ENCODE measurements at regions not wholly inside any gene's neighbourhood (a gene's known extent, or its start where the extent isn't known, plus 50 kb on each side); places are given as distances from the start of the nearest gene placed in this dataset.
A peak's percentile ranks its signal among the peaks of the same experiment; 100 is the strongest.
"Not testable (repeated sequence)": the region's sequence is repeated elsewhere in the genome, so short reads cannot be mapped to it uniquely, and the experiment has no call there.

DNA sequence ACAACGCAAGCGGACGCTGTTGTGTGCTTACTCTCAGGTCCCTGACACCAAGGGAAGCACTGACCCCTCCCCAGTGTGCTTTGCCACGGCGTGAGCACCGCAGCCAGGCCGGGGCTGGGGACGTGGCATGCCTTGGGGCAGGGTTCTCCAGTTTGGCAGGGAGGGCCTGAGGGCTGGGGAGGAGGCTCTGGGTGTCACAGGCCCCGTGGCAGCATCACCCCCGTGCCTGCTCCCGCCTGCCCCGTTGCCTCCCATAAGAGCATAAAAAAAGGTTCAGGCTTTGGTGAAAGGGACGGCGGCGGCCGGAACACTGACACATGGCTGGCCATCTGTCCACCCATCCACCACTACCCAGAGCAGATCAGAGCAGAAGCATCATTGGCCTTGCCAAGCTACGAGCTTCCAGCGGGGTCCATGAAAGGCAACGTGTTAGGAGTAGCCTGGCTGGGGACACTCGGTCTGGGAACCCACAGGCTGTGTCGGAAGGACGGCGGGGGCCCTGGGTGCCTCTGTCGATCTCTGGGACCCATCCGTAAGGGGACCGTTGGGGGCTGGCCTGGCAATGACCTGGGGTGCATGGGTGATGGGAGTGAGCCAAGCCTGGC lies 183.0 kb downstream of the IGLL1 start:
- no peak for DNase-seq (ENCODE audit: low read depth in 2 of 2, low spot score in 1 of 2)

GRCh38 chr22:23396362-23397007 lies 183.6 kb downstream of the IGLL1 start:
- no peak for DNase-seq (ENCODE audit: low read depth in 2 of 2, low spot score in 1 of 2)

DNA sequence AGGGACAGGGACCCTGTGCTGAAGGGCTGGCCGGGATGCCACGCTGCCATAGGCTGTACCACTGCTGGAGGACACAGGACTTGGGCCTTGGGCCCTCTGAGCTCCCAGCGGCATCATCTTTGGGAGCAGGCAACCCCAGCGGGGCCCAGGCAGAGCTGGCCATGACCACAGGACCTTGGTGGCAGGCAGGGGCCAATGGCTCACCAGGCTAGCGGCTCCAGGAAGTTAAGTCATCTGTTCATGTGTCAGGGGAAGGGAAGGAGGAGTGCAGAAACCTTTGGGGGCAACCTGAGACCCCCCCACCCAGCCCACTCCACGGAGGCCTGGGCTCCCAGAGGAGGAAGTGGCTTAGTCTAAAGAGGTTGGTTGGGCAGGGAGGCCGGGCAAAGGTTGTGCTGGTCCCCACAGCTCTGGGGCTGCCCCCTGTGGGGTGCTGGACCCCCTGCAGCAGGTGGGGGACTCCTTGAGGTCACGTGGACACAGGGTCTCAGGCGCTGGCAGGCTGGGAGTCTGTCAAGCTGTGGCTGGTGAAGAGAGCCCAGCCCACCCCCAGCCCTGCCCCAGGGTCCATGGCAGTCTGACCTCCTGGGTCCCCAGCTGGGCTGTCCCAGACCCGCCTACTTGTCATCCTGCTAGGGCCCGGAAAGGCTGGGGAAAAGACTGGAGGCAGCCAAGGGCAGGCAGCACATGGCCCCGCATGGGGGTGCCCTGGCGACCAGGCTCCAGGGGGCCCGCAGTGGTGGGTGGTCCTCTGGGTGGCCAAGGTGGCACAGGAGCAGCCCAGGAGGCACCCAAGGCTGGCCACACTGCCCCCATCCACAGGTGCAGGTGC lies 184.3 kb downstream of the IGLL1 start:
- no peak for DNase-seq (ENCODE audit: low read depth in 2 of 2, low spot score in 1 of 2)

DNA sequence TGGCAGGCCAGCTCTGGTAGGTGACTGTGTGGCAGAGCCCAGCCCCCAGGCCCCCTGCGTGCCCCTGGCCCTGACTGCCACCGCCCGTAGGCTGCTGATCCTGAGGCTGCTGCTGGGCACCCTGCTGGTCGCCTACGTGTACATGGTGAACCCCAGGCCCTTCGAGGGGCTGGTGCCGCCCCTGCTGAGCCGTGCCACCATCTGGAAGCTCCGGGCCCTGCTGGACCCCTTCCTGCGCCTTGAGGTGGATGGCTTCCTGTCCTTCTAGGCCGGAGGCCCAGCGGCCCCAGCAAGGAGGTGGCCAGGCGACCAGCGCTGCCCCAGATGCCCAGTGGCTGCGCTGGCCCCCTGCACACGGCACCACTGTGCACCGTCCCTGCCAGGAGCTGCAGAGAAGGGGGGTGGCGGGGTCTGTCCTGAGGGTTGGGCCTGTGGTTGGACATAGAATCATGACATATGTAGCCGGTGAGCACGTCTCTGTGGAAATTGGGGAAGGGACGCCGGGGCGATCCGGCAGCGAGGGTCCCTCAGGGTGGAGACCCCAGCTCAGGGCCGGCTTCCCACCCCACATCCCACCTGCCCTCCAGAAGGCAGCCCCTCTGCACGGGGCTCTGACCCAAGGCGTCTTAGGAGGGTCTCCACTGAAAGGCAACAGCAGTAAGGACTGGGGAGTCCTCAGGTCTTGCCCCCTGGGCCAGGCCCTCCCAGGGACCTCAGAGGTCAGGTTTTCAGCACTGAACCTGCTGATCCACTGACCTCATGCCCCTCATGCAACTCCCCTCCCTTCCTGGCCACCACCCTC lies 185.4 kb downstream of the IGLL1 start:
- DNase-seq (ENCODE audit: low read depth in 2 of 2, low spot score in 1 of 2): no peak

- no peak for DNase-seq (ENCODE audit: low read depth in 2 of 2, low spot score in 1 of 2)
These were observed 186.3 kb downstream of the IGLL1 start for GRCh38 chr22:23393721-23394320.

DNA sequence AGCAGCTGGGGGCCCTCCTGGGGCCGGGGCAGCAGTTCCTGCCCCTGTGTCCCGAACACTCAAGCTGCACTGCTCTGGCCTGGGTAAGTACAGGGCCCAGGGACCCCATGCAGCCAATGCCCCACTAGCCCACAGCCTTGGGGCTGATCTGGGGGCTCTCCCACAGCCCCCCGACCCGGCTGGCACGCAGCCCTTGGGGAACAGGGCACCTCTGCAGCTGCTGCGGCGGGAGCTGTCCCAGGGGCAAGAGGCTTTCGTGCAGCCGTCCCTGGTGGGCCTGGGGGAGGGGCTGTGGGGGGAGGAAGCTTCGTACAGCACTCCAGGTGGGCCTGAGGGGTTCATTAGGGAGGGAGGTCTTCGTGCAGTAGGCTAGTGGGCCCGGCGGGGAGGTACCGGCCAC lies 186.9 kb downstream of the IGLL1 start:
- not testable (repeated sequence) for DNase-seq (ENCODE audit: low read depth in 2 of 2, low spot score in 1 of 2)

DNA sequence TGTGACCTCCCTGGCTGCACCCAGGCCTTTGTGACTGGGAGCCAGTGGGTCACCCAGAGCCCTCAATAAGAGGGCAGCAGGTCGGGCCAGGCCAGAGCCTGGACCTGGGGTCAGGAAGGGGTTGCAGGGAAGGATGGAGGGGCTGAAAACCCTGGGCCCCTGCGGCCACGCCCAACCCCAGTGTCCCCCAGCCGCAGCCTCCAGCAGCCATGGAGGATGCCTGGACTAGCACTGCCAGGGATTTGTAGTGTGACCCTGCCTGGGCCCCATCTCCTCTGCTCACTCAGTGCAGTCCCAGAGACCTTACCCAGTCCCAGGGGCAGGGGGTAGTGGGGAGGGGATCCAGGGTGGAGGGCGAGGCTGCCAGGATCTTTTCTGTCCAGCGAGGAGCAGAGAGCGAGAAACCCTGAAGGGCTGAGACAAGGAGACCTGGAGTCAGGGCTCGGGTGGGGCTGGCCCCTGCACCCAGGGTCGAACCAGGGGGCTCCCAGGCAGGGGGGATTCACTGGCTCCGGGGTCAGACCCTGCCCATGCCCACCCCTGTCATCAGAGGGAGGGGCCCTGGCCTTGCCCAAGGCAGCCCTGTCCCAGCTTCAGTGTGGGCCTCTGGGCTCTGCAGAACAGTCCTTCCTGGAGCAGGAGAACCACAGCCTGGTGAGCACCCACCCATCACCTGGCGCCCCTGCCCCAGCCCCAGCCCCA lies 187.5 kb downstream of the IGLL1 start:
- DNase-seq (ENCODE audit: low read depth in 2 of 2, low spot score in 1 of 2): no peak

DNA sequence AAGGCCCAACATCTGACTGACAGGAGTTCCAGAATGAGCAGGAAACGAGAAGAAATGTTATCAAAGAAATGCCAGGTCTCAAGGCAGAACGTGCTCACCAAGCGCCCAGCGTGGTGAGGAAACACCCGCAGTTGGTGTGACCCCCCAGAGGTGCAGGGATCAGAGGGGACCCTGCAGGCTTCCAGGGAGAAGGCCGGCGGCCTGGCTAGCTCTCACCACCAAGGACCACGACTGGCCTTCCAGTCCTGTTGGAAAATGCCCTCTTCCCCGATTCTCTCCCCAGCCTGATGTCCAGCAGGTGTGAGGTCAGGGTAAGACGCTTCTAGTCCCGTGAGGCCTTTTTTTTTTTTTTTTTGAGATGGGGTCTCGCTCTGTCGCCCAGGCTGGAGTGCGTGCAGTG lies 189.1 kb downstream of the IGLL1 start:
- DNase-seq (ENCODE audit: low read depth in 2 of 2, low spot score in 1 of 2): no peak

GRCh38 chr22:23389271-23390071 lies 190.6 kb downstream of the IGLL1 start:
- DNase-seq (ENCODE audit: low read depth in 2 of 2, low spot score in 1 of 2): no peak

DNA sequence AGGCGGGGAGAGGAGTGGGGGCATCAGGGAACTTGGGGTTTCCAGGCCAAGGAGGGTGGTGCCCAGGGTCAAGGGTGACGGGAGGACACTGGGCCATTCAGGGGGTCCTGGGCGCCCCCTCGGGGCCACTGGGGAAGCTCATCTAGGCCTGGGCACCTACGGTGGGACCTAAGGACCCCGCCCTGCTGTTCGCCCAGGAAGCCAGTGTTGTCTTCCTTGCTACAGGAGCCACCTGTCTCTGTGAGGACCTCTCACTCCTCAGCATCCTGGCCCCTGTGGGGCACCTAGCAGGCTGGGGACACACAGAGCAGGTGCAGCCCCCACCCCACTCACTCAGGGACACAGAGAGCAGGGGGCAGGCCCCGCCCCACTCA lies 191.6 kb downstream of the IGLL1 start:
- no peak for DNase-seq (ENCODE audit: low read depth in 2 of 2, low spot score in 1 of 2)

DNA sequence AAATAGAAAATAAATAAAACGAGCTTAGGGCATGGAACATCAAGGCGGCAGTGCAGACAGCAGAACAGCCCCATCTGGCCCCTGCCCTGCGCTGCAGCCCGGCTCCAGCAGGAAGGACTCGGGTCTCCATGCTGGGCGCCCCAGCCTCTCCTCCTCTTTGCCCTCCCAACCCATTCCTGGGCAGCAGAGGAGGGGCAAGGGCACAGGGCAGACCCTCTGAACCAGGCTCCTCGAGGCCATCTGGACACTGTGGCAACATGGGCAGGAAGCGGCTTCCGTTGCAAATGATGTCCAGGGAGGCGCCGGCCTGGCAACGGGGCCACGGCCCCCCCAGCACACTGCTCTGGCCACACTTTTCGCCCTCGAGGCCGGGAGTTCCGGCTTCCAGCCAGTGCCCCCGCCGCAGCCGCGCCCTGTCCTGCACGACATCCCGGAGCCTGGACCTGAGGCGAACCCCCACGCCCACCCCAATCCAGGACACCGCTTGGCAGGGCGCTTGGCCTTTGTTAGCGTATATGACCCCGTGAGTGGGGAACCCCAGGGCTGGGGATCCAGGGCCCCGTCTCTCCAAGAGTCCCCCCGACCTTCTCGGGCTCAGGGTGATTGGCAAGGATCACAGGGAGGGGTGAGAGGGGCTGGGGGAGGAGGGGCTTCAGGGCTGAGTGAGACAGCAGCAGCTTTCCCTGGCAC lies 192.1 kb downstream of the IGLL1 start:
- no peak for DNase-seq (ENCODE audit: low read depth in 2 of 2, low spot score in 1 of 2)

DNA sequence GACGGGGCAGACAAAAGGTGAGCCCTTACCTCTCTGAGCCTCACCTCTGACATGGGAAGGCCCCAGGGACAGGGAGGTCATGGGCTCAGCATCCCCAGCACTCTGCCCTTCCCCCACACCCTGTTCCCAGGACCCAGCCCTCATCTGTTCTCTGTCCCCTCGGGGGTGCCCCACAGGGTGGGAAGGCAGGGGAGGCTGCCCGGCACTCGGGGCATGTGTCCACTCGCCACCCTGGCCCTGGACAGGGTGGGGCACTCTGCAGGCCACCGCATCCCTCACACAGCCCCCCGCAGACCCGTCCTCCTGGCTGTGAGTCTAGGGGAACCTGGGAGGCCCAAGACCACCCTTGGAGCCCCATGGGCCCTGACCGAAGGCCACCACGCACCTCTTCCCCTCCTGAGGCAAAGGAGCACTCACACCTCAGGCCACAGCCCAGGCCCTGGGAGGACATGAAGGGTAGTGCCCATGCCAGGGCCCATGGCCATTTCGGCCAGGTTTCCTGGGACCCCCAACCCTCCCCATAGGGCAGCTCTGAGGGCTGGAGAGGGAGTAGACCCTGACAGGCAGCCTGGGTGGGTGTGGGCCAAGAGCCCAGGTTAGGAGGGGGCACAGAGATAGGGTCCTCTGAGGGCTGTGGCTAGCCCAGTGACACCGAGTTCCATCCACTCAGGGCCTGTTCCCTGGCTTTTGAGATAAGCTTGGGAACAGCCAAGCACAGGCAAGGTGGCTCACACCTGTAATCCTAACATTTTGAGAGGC lies 193.1 kb downstream of the IGLL1 start:
- no peak for DNase-seq (ENCODE audit: low read depth in 2 of 2, low spot score in 1 of 2)

DNA sequence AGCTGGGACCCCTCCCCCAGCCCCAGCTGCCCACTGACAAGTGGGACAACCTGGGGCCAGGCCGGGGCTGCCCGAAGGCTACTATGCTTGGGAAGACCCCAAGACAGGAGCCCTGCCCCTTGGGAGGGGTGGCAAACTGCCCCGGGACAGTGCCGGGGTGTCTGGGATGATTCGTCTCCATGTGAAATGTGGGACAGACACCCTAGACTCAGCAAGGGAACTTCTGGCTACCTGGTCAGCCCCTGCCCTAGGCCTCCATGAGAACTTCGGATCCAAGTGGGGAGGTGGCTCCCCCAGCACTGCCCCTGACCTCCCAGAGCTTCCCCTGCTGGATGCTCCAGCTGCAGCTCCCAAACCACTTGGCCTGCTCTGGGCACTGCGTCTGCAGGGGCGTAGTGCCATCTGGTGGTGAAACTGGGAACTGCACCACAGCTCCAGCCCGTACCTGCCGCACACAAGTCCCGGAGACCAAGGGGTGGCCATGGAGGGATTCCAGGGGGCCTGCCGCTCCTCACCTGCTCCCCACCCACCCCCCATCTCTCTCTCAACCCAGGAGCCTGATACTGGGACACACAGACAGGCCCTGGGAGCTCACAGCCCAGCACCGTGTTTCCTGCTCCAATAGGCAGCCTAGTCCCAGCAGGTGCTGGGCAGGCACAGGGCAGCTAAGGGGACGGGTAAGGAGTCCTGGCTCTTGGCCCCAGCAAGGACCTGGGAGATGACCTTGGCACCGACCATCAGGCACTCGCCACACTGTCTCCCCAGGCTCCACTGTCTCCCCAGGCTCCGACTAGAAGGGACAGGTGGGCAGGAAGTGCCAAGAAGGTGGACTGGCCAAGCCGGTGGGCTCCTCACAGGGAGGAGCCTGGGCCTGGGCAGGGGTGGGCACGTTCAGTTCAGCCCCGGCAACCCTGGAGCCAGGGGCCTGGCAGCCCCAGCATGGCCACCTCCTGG lies 194.1 kb downstream of the IGLL1 start:
- peak; percentile 71 to 81 for DNase-seq (ENCODE audit: low read depth in 2 of 2, low spot score in 1 of 2)

GRCh38 chr22:23384923-23385677 lies 195.0 kb downstream of the IGLL1 start:
- DNase-seq (ENCODE audit: low read depth in 2 of 2, low spot score in 1 of 2): no peak

- DNase-seq (ENCODE audit: low read depth in 2 of 2, low spot score in 1 of 2): no peak
These were observed 195.7 kb downstream of the IGLL1 start for GRCh38 chr22:23384431-23384830.

DNA sequence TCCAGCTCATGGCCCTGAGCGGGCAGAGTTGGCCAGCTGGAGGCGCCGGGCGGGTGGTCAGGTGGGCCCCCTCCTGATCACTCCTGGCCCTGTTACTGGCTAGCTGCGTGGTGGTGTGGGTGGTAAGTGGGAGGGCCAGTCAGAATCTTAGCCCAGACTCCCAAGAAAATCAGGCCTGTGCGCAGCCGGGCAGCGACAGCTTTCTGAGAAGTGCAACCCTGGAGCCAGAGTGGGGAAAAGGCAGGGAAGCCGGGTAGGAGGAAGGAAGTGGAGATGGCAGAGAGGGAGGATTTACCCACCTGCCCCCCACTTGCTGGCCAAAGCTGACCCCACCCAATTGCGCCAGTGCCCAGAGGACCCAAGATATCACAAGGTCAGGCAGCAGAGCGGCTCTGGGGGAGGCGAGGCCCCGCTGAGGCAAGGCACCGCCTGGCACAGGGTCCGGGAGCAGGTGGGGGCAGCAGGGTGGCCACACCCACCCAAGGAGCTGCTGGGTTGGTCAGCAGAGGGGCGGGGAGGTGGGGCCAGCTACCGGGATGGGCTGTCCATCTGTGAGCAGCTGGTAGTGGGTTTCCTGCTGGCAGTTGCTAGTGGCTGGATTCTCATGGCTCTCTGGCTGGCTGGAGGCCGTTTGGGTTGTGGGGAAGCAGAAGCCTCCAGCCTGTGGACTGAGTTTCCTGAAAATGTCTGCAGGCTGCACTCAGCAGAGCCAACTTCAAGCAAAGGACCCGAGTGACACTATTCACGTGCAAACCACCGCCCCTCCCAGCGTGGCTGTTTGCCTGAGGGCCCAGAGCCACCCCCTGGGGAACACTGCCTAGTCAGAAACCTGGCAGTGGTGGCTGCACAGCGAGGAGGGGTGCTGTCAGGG lies 196.4 kb downstream of the IGLL1 start:
- DNase-seq (ENCODE audit: low read depth in 2 of 2, low spot score in 1 of 2): no peak

Measured in stimulated activated CD8-positive, alpha-beta memory T cell treated with anti-CD3 and anti-CD28 coated beads, Interleukin-4, amount 100 ng/mL, for 1 hour (primary cell).